Type B pancreatic cell (in vitro differentiated cells): ENCODE measurements at regions not wholly inside any gene's neighbourhood (a gene's known extent, or its start where the extent isn't known, plus 50 kb on each side); places are given as distances from the start of the nearest gene placed in this dataset.

Experiments
- DNase-seq: peaks from one replicate; pipeline ENCODE4 v3.0.0; 2021; ENCODE audit warnings: mixed read lengths; ENCODE audit not compliant: unreplicated experiment; ENCODE audit errors: extremely low spot score
- H3K27ac Mint-ChIP-seq: 2 replicates; pipeline ENCODE4 v1.8.0; 2021; ENCODE audit warnings: mild to moderate bottlenecking, mixed read lengths
- H3K27me3 Mint-ChIP-seq: 2 replicates; pipeline ENCODE4 v1.8.0; 2021; ENCODE audit warnings: mixed read lengths
- H3K36me3 Mint-ChIP-seq: 2 replicates; pipeline ENCODE4 v1.8.0; 2021; ENCODE audit warnings: mixed read lengths
- H3K4me1 Mint-ChIP-seq: one replicate; pipeline ENCODE4 v1.8.0; 2021; ENCODE audit warnings: mixed read lengths; ENCODE audit not compliant: unreplicated experiment
- H3K4me3 Mint-ChIP-seq: 2 replicates; pipeline ENCODE4 v1.8.0; 2021; ENCODE audit warnings: mild to moderate bottlenecking, mixed read lengths
- H3K9me3 Mint-ChIP-seq: 2 replicates; pipeline ENCODE4 v1.8.0; 2021; ENCODE audit warnings: mixed read lengths
- CTCF ChIP-seq: fragments of 200-600 bp; sonication (generic); conservative IDR thresholded peaks from 2 replicates; pipeline ENCODE4 v1.5.0; 2021; ENCODE audit warnings: antibody characterized with exemption, mild to moderate bottlenecking

GRCh38 chr1:208714323-208714722 is 470.1 kb upstream of the PLXNA2 start:
- Mint-ChIP-seq H3K27ac (no peak overlapping the region), H3K4me1 (peaks cover 5% of the 10 kb centered on the region), H3K27me3 (peaks cover 2% of the 10 kb centered on the region), H3K36me3 (no peaks in the 10 kb centered on the region), H3K4me3 (no peak overlapping the region), H3K9me3 (no peaks in the 10 kb centered on the region)
- no peak for TF ChIP-seq CTCF
- DNase-seq: no peak

- Mint-ChIP-seq H3K4me3 (no peak overlapping the region), H3K9me3 (peaks cover 10% of the 10 kb centered on the region), H3K36me3 (no peaks in the 10 kb centered on the region), H3K27ac (no peak overlapping the region), H3K27me3 (no peaks in the 10 kb centered on the region), H3K4me1 (peaks cover 5% of the 10 kb centered on the region)
- DNase-seq: no peak
- no peak for TF ChIP-seq CTCF
These were observed 473.3 kb upstream of the PLXNA2 start for GRCh38 chr1:208717525-208717924.

DNA sequence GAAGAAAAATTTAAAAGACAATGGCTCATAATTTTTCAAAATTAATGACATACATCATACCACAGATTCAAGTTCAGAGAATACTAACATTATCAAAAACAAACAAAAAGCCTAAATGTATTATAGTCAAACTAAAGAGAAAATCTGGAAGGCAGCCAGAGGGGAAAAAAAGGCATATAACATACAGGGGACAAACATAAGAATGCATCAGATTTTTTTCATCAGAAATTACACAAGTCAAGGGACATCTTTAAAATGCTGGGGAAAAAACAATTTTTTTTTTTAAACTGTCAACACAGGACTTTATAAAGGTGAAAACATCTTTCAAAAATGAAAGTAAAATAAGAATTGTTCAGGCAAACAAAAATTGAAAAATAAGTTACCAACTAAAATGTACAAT is 478.4 kb upstream of the PLXNA2 start:
- no peaks in the 10 kb centered on the region for H3K4me1 Mint-ChIP-seq
- H3K27me3 Mint-ChIP-seq: no peaks in the 10 kb centered on the region
- no peak for TF ChIP-seq CTCF
- no peak overlapping the region for H3K27ac Mint-ChIP-seq
- no peak for DNase-seq
- H3K9me3 Mint-ChIP-seq: peaks cover 12% of the 10 kb centered on the region
- no peaks in the 10 kb centered on the region for H3K36me3 Mint-ChIP-seq
- no peak overlapping the region for H3K4me3 Mint-ChIP-seq

- Mint-ChIP-seq H3K27ac (no peak overlapping the region), H3K4me3 (no peak overlapping the region), H3K9me3 (peaks cover 12% of the 10 kb centered on the region), H3K27me3 (no peaks in the 10 kb centered on the region), H3K4me1 (no peaks in the 10 kb centered on the region), H3K36me3 (no peaks in the 10 kb centered on the region)
- TF ChIP-seq CTCF: no peak
- DNase-seq: no peak
These were observed 479.9 kb upstream of the PLXNA2 start for GRCh38 chr1:208724079-208724478.

DNA sequence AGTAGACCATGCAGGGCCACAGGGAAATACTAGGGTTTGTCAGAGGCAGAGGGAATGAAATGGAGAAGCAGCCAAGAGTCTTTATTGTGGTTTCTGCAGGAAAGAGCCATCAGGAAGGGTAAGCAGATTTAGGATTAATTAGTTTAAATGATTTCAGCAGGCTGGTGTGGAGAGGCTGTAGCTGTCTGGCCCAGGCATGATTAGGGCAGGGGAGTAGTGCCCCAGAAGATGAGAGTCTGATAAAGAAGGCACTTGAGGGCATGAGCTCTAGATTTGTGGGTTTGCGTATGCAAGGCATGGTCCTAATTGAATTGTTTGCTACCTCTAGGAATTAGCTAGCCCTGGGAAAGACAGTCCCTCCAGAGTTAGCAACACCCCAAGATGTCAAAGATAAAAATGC is 484.6 kb upstream of the PLXNA2 start:
- no peak for DNase-seq
- H3K9me3 Mint-ChIP-seq: no peaks in the 10 kb centered on the region
- H3K27ac Mint-ChIP-seq: no peak overlapping the region
- no peak overlapping the region for H3K4me3 Mint-ChIP-seq
- TF ChIP-seq CTCF: no peak
- peaks cover 6% of the 10 kb centered on the region for H3K4me1 Mint-ChIP-seq
- no peaks in the 10 kb centered on the region for H3K36me3 Mint-ChIP-seq
- peaks cover 5% of the 10 kb centered on the region for H3K27me3 Mint-ChIP-seq
